Uterus (tissue), 2 donors: ENCODE measurements at regions not wholly inside any gene's neighbourhood (a gene's known extent, or its start where the extent isn't known, plus 50 kb on each side); places are given as distances from the start of the nearest gene placed in this dataset.

Source experiments
- CTCF ChIP-seq, 4 experiments: fragments of 200-600 bp in 2 of 4; fragments of 450-650 bp in 2 of 4; sonication (generic) in 2 of 4; IDR thresholded peaks; one replicate each; pipeline ENCODE4 v1.5.1; 2016 to 2019; ENCODE audit warnings: antibody characterized with exemption in 4 of 4, mild to moderate bottlenecking in 2 of 4, moderate library complexity in 1 of 4
- POLR2A ChIP-seq, 2 donors: fragments of 450-650 bp; IDR thresholded peaks; one replicate each; pipeline ENCODE4 v1.6.1; 2016; ENCODE audit warnings: antibody characterized with exemption in 2 of 2, mild to moderate bottlenecking in 1 of 2, moderate library complexity in 1 of 2

- TF ChIP-seq CTCF (IDR thresholded peaks at IDR 0.05) (no peak), POLR2A (IDR thresholded peaks at IDR 0.05) (no peak)
Measured at GRCh38 chr10:121263431-121263783, 334.8 kb downstream of the FGFR2 start.
